ENCODE measurements at regions not wholly inside any gene's neighbourhood (a gene's known extent, or its start where the extent isn't known, plus 50 kb on each side); places are given as distances from the start of the nearest gene placed in this dataset.
A peak's percentile ranks its signal among the peaks of the same experiment; 100 is the strongest.

- Histone ChIP-seq H3K4me3 (no peak overlapping the region), H3K4me1 (replicated peaks in 1 of 2) (peaks cover 15 to 17% of the 10 kb centered on the region in 2 donors), H3K27ac (no peak overlapping the region)
- WGBS, 10 experiments = 7 to 100% (median 70%) methylated on average over 1 to 2 of the region's 2 CpGs; no CpG with 5 or more reads in 4 of the 10 experiments
- in situ Hi-C loops (cut with MboI; ENCODE audit: low pct_unique_long_range_greater_than_20kb in 2 of 9, low sequenced_read_pairs in 9 of 9, unreplicated experiment in 9 of 9) = no loop called here
- no peak for ATAC-seq (replicated peaks in 6 of 8)
Observed at GRCh38 chr2:404581-404980, 116.7 kb upstream of the ALKAL2 start.

GRCh38 chr2:403682-404081 lies 115.8 kb upstream of the ALKAL2 start:
- Histone ChIP-seq H3K27ac (no peak overlapping the region), H3K4me3 (no peak overlapping the region), H3K4me1 (replicated peaks in 1 of 2) (peaks cover 15 to 17% of the 10 kb centered on the region in 2 donors)
- ATAC-seq (replicated peaks in 6 of 8) = no peak
- in situ Hi-C loops (cut with MboI; ENCODE audit: low pct_unique_long_range_greater_than_20kb in 2 of 9, low sequenced_read_pairs in 9 of 9, unreplicated experiment in 9 of 9) = no loop called here

GRCh38 chr2:402721-403120 lies 114.8 kb upstream of the ALKAL2 start:
- in situ Hi-C loops (cut with MboI; ENCODE audit: low pct_unique_long_range_greater_than_20kb in 2 of 9, low sequenced_read_pairs in 9 of 9, unreplicated experiment in 9 of 9) = no loop called here
- H3K27ac ChIP-seq = no peak overlapping the region
- H3K4me1 ChIP-seq (replicated peaks in 1 of 2) = peaks cover 15 to 17% of the 10 kb centered on the region in 2 donors
- no peak overlapping the region for H3K4me3 ChIP-seq
- ATAC-seq (replicated peaks in 6 of 8) = no peak
- WGBS, 10 experiments = 30 to 100% (median 90%) methylated on average over 1 to 3 of the region's 3 CpGs; no CpG with 5 or more reads in 7 of the 10 experiments

GRCh38 chr2:402206-402605 lies 114.3 kb upstream of the ALKAL2 start:
- Histone ChIP-seq H3K27ac (peak overlapping the region in 1 of 2 donors; percentile 62), H3K4me1 (replicated peaks in 1 of 2) (peaks cover 15 to 19% of the 10 kb centered on the region in 2 donors), H3K4me3 (no peak overlapping the region)
- no peak for ATAC-seq (replicated peaks in 6 of 8)
- 10 to 100% (median 88%) methylated on average over 1 to 3 of the region's 3 CpGs; no CpG with 5 or more reads in 5 of the 10 experiments for WGBS, 10 experiments
- in situ Hi-C loops (cut with MboI; ENCODE audit: low pct_unique_long_range_greater_than_20kb in 2 of 9, low sequenced_read_pairs in 9 of 9, unreplicated experiment in 9 of 9) = no loop called here

GRCh38 chr2:401019-401679 lies 113.3 kb upstream of the ALKAL2 start:
- ATAC-seq (replicated peaks in 6 of 8) = peak in 5 of 8 experiments; percentile 86 to 99 (median 99)
- H3K4me1 ChIP-seq (replicated peaks in 1 of 2) = peaks cover 15 to 19% of the 10 kb centered on the region in 2 donors
- in situ Hi-C loops (cut with MboI; ENCODE audit: low pct_unique_long_range_greater_than_20kb in 2 of 9, low sequenced_read_pairs in 9 of 9, unreplicated experiment in 9 of 9) = no loop called here
- WGBS, 10 experiments = 30 to 90% (median 71%) methylated on average over 1 to 11 of the region's 14 CpGs; no CpG with 5 or more reads in 2 of the 10 experiments
- no peak overlapping the region for H3K4me3 ChIP-seq
- H3K27ac ChIP-seq = peak overlapping the region in 1 of 2 donors; percentile 70

GRCh38 chr2:397926-398325 lies 110.0 kb upstream of the ALKAL2 start:
- in situ Hi-C loops (cut with MboI; ENCODE audit: low pct_unique_long_range_greater_than_20kb in 2 of 9, low sequenced_read_pairs in 9 of 9, unreplicated experiment in 9 of 9) = no loop called here
- ATAC-seq (replicated peaks in 6 of 8) = no peak
- WGBS, 10 experiments = 20 to 100% (median 76%) methylated on average over 1 to 9 of the region's 9 CpGs; no CpG with 5 or more reads in 1 of the 10 experiments
- peaks cover 23 to 34% of the 10 kb centered on the region in 2 donors for H3K4me1 ChIP-seq (replicated peaks in 1 of 2)
- no peak overlapping the region for H3K27ac ChIP-seq
- no peak overlapping the region for H3K4me3 ChIP-seq

- 33 to 90% (median 76%) methylated on average over 3 to 13 of the region's 14 CpGs; no CpG with 5 or more reads in 2 of the 10 experiments for WGBS, 10 experiments
- Histone ChIP-seq H3K4me1 (replicated peaks in 1 of 2) (peaks cover 23 to 38% of the 10 kb centered on the region in 2 donors), H3K4me3 (no peak overlapping the region), H3K27ac (no peak overlapping the region)
- ATAC-seq (replicated peaks in 6 of 8) = no peak
- in situ Hi-C loops (cut with MboI; ENCODE audit: low pct_unique_long_range_greater_than_20kb in 2 of 9, low sequenced_read_pairs in 9 of 9, unreplicated experiment in 9 of 9) = no loop called here
Observed at GRCh38 chr2:397521-397920, 109.6 kb upstream of the ALKAL2 start.

GRCh38 chr2:396903-397302 lies 109.0 kb upstream of the ALKAL2 start:
- in situ Hi-C loops (cut with MboI; ENCODE audit: low pct_unique_long_range_greater_than_20kb in 2 of 9, low sequenced_read_pairs in 9 of 9, unreplicated experiment in 9 of 9) = no loop called here
- no peak overlapping the region for H3K4me3 ChIP-seq
- peaks cover 19 to 34% of the 10 kb centered on the region in 2 donors for H3K4me1 ChIP-seq (replicated peaks in 1 of 2)
- no peak overlapping the region for H3K27ac ChIP-seq
- WGBS, 10 experiments = 29 to 88% (median 73%) methylated on average over 1 to 11 of the region's 11 CpGs; no CpG with 5 or more reads in 2 of the 10 experiments
- ATAC-seq (replicated peaks in 6 of 8) = no peak

GRCh38 chr2:395886-396285 lies 108.0 kb upstream of the ALKAL2 start:
- WGBS, 10 experiments = 40 to 89% (median 80%) methylated on average over 1 to 6 of the region's 12 CpGs; no CpG with 5 or more reads in 3 of the 10 experiments
- in situ Hi-C loops (cut with MboI; ENCODE audit: low pct_unique_long_range_greater_than_20kb in 2 of 9, low sequenced_read_pairs in 9 of 9, unreplicated experiment in 9 of 9) = no loop called here
- no peak overlapping the region for H3K27ac ChIP-seq

GRCh38 chr2:393711-394696 lies 106.1 kb upstream of the ALKAL2 start:
- H3K27ac ChIP-seq = peak overlapping the region; percentile 53 to 85
- H3K4me3 ChIP-seq = no peak overlapping the region
- WGBS, 10 experiments = 32 to 85% (median 52%) methylated on average over 2 to 16 of the region's 37 CpGs; no CpG with 5 or more reads in 1 of the 10 experiments
- ATAC-seq (replicated peaks in 6 of 8) = peak in 6 of 8 experiments; percentile 78 to 93 (median 92)
- peaks cover 8 to 22% of the 10 kb centered on the region in 2 donors for H3K4me1 ChIP-seq (replicated peaks in 1 of 2)
- in situ Hi-C loops (cut with MboI; ENCODE audit: low pct_unique_long_range_greater_than_20kb in 2 of 9, low sequenced_read_pairs in 9 of 9, unreplicated experiment in 9 of 9) = no loop called here

More at GRCh38 chr2:395886-396285, 108.0 kb upstream of the ALKAL2 start:
- H3K4me1 ChIP-seq (replicated peaks in 1 of 2) = peaks cover 9 to 24% of the 10 kb centered on the region in 2 donors
- H3K4me3 ChIP-seq = no peak overlapping the region
- ATAC-seq (replicated peaks in 6 of 8) = no peak

- Histone ChIP-seq H3K4me3 (no peak overlapping the region), H3K4me1 (replicated peaks in 1 of 2) (peaks cover 8 to 22% of the 10 kb centered on the region in 2 donors), H3K27ac (no peak overlapping the region)
- in situ Hi-C loops (cut with MboI; ENCODE audit: low pct_unique_long_range_greater_than_20kb in 2 of 9, low sequenced_read_pairs in 9 of 9, unreplicated experiment in 9 of 9) = no loop called here
- WGBS, 10 experiments = 0 to 90% (median 60%) methylated on average over 1 to 2 of the region's 9 CpGs; no CpG with 5 or more reads in 7 of the 10 experiments
- no peak for ATAC-seq (replicated peaks in 6 of 8)
Observed at GRCh38 chr2:392926-393280, 105.0 kb upstream of the ALKAL2 start.

GRCh38 chr2:392181-392925 lies 104.5 kb upstream of the ALKAL2 start:
- Histone ChIP-seq H3K4me3 (no peak overlapping the region), H3K4me1 (replicated peaks in 1 of 2) (peaks cover 8 to 20% of the 10 kb centered on the region in 2 donors), H3K27ac (no peak overlapping the region)
- in situ Hi-C loops (cut with MboI; ENCODE audit: low pct_unique_long_range_greater_than_20kb in 2 of 9, low sequenced_read_pairs in 9 of 9, unreplicated experiment in 9 of 9) = no loop called here
- 36 to 100% (median 97%) methylated on average over 1 to 10 of the region's 32 CpGs; no CpG with 5 or more reads in 3 of the 10 experiments for WGBS, 10 experiments
- no peak for ATAC-seq (replicated peaks in 6 of 8)
